Thoracic aorta (tissue), 2 donors: ENCODE measurements at regions not wholly inside any gene's neighbourhood (a gene's known extent, or its start where the extent isn't known, plus 50 kb on each side); places are given as distances from the start of the nearest gene placed in this dataset.

Experiments used
- ATAC-seq: fragments of 150-250 bp; one replicate; pipeline ENCODE4 v1.8.0; 2017; ENCODE audit warnings: low read depth; ENCODE audit not compliant: insufficient number of reproducible peaks, low FRiP score
- DNase-seq: peaks from one replicate; pipeline ENCODE4 v3.0.0-alpha.2; 2020; ENCODE audit warnings: low spot score
- H3K27ac ChIP-seq, 2 donors: fragments of 200-600 bp; sonication (generic); 1 replicate in 1 of 2; 2 replicates in 1 of 2; pipeline ENCODE4 v1.5.1; 2016; ENCODE audit warnings: mild to moderate bottlenecking in 2 of 2, moderate library complexity in 2 of 2
- H3K27me3 ChIP-seq: fragments of 200-600 bp; sonication (generic); replicated peaks from 2 replicates; pipeline ENCODE4 v1.6.0; 2016; ENCODE audit warnings: mild to moderate bottlenecking; ENCODE audit not compliant: insufficient read depth
- H3K36me3 ChIP-seq: fragments of 200-600 bp; sonication (generic); one replicate; pipeline ENCODE4 v1.5.1; 2016
- H3K4me1 ChIP-seq, 2 donors: fragments of 200-600 bp; sonication (generic); 1 replicate in 1 of 2; 2 replicates in 1 of 2; pipeline versions ENCODE4 v1.5.1 to v1.6.0; 2016; ENCODE audit warnings: low read depth in 2 of 2, mild to moderate bottlenecking in 1 of 2; ENCODE audit not compliant: control insufficient read depth in 1 of 2
- H3K4me3 ChIP-seq: fragments of 200-600 bp; sonication (generic); 2 replicates; pipeline ENCODE4 v1.5.1; 2016; ENCODE audit warnings: mild to moderate bottlenecking
- H3K9me3 ChIP-seq: fragments of 200-600 bp; sonication (generic); 2 replicates; pipeline ENCODE4 v1.5.1; 2016
- TF ChIP-seq, protein P1 (sequence below): fragments of 200-600 bp; sonication (generic); IDR thresholded peaks from one replicate; pipeline ENCODE4 v1.5.1; 2019; ENCODE audit warnings: antibody characterized with exemption

- Histone ChIP-seq H3K27ac (no peak overlapping the region), H3K4me3 (no peak overlapping the region), H3K9me3 (no peaks in the 10 kb centered on the region), H3K36me3 (no peaks in the 10 kb centered on the region), H3K4me1 (no peaks in the 10 kb centered on the region), H3K27me3 (no peaks in the 10 kb centered on the region)
- ATAC-seq (no peak), DNase-seq (no peak)
- TF ChIP-seq, protein P1, sequence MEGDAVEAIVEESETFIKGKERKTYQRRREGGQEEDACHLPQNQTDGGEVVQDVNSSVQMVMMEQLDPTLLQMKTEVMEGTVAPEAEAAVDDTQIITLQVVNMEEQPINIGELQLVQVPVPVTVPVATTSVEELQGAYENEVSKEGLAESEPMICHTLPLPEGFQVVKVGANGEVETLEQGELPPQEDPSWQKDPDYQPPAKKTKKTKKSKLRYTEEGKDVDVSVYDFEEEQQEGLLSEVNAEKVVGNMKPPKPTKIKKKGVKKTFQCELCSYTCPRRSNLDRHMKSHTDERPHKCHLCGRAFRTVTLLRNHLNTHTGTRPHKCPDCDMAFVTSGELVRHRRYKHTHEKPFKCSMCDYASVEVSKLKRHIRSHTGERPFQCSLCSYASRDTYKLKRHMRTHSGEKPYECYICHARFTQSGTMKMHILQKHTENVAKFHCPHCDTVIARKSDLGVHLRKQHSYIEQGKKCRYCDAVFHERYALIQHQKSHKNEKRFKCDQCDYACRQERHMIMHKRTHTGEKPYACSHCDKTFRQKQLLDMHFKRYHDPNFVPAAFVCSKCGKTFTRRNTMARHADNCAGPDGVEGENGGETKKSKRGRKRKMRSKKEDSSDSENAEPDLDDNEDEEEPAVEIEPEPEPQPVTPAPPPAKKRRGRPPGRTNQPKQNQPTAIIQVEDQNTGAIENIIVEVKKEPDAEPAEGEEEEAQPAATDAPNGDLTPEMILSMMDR, result no peak
Measured at GRCh38 chr14:96683562-96684289, 113.5 kb upstream of the VRK1 start.

GRCh38 chr14:96686126-96686525 lies 111.1 kb upstream of the VRK1 start:
- no peaks in the 10 kb centered on the region for H3K36me3 ChIP-seq
- DNase-seq (no peak), ATAC-seq (no peak)
- H3K27me3 ChIP-seq, result no peaks in the 10 kb centered on the region
- H3K4me1 ChIP-seq, result no peaks in the 10 kb centered on the region
- no peak overlapping the region for H3K4me3 ChIP-seq
- no peak overlapping the region for H3K27ac ChIP-seq
- TF ChIP-seq, protein P1, result no peak
- H3K9me3 ChIP-seq, result no peaks in the 10 kb centered on the region

DNA sequence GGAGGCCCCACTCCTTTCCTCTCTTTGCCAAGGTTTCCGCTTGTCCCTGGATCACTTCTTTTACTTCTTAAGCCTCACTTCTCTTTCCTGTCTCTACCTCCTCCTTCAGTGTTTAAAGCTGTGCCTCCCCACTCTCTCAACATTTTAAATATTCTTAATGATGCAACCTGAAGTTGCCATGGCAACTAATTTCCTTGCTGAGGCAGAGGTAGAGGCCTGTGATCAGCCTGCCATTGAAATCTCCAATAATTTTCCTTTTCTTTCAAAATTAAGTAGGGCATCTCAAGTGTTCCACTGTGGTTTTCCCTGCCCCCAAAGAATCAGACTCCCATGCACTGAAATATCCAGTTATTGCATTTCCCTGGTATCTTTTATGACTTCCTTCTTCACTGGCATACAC lies 108.6 kb upstream of the VRK1 start:
- H3K4me1 ChIP-seq, result no peaks in the 10 kb centered on the region
- ATAC-seq, result no peak
- H3K9me3 ChIP-seq, result no peaks in the 10 kb centered on the region
- no peaks in the 10 kb centered on the region for H3K27me3 ChIP-seq
- H3K27ac ChIP-seq, result no peak overlapping the region
- no peak for DNase-seq
- no peaks in the 10 kb centered on the region for H3K36me3 ChIP-seq
- no peak overlapping the region for H3K4me3 ChIP-seq
- TF ChIP-seq, protein P1, result no peak

- Histone ChIP-seq H3K36me3 (no peaks in the 10 kb centered on the region), H3K4me3 (no peak overlapping the region), H3K27me3 (no peaks in the 10 kb centered on the region), H3K27ac (no peak overlapping the region), H3K4me1 (no peaks in the 10 kb centered on the region), H3K9me3 (no peaks in the 10 kb centered on the region)
- no peak for ATAC-seq
- no peak for DNase-seq
- TF ChIP-seq, protein P1, result no peak
Measured at GRCh38 chr14:96690713-96691383, 106.3 kb upstream of the VRK1 start.

DNA sequence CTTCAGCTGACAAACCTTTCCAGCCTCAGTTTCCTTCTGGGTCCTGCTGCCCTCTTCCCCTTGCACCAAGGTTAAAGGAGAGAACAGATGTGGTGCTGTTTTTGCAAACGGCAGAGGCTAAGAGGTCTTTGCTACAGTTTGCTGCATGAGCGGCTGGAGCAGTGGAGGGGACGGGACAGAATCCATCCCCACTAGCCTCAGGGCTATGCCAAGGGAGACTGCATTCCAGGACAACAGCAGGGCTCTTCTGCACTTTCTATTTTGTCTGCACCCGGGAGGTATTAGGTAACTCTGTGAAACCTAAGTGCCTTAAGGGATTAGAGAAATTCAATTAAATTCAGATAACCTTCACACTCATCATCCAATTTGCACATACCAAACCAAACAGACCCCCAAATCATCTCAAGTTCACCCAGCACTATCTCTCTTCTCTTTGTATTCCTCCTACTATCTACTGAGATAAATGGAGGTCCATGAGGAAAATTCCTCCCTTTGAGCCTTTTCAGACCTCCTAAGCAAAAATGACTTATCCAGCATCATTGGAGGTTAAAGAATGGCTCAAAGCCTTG lies 103.8 kb upstream of the VRK1 start:
- no peaks in the 10 kb centered on the region for H3K4me1 ChIP-seq
- no peaks in the 10 kb centered on the region for H3K36me3 ChIP-seq
- ATAC-seq (no peak), DNase-seq (no peak)
- no peaks in the 10 kb centered on the region for H3K27me3 ChIP-seq
- no peaks in the 10 kb centered on the region for H3K9me3 ChIP-seq
- H3K27ac ChIP-seq, result no peak overlapping the region
- no peak overlapping the region for H3K4me3 ChIP-seq
- TF ChIP-seq, protein P1, result no peak
